Kidney (tissue), 13 donors: ENCODE measurements at regions not wholly inside any gene's neighbourhood (a gene's known extent, or its start where the extent isn't known, plus 50 kb on each side); places are given as distances from the start of the nearest gene placed in this dataset.
A peak's percentile ranks its signal among the peaks of the same experiment; 100 is the strongest.

Source experiments
- DNase-seq, 5 donors: peaks; one replicate each; pipeline ENCODE4 v3.0.0-alpha.2; 2013 to 2020
- FAIRE-seq: peaks from 2 replicates; lab custom pipeline; 2012; peaks lifted over from hg19 to GRCh38; lab: Jason Lieb, UNC
- H3K27ac ChIP-seq, 2 donors: one replicate each; pipeline ENCODE4 v1.7.0; 2013; ENCODE audit warnings: low read depth in 2 of 2, low read length in 2 of 2, inconsistent platforms in 1 of 2
- H3K27me3 ChIP-seq: one replicate; pipeline ENCODE4 v1.7.1; 2013; ENCODE audit warnings: low read length, inconsistent platforms; ENCODE audit not compliant: control insufficient read depth, insufficient read depth
- H3K36me3 ChIP-seq, 3 donors: one replicate each; pipeline versions ENCODE4 v1.7.0 to v1.7.1; 2013; ENCODE audit warnings: low read length in 3 of 3, control low read depth in 1 of 3, inconsistent platforms in 1 of 3; ENCODE audit not compliant: insufficient read depth in 3 of 3, control insufficient read depth in 2 of 3
- H3K4me1 ChIP-seq, 3 donors: one replicate each; pipeline versions ENCODE4 v1.7.0 to v1.7.1; 2013; ENCODE audit warnings: low read length in 3 of 3, inconsistent platforms in 1 of 3, low read depth in 1 of 3; ENCODE audit not compliant: control insufficient read depth in 2 of 3, insufficient read depth in 2 of 3
- H3K4me3 ChIP-seq, 3 donors: one replicate each; pipeline versions ENCODE4 v1.7.0 to v1.8.1; 2013; ENCODE audit warnings: low read length in 3 of 3, control low read depth in 1 of 3, inconsistent platforms in 1 of 3
- H3K9ac ChIP-seq, 3 donors: one replicate each; pipeline versions ENCODE4 v1.7.0 to v1.7.1; 2013; ENCODE audit warnings: low read length in 3 of 3, control low read depth in 1 of 3, inconsistent platforms in 1 of 3
- H3K9me3 ChIP-seq, 3 donors: one replicate each; pipeline versions ENCODE4 v1.7.0 to v1.7.1; 2013; ENCODE audit warnings: low read length in 3 of 3, control low read depth in 1 of 3, inconsistent platforms in 1 of 3; ENCODE audit not compliant: control insufficient read depth in 2 of 3, insufficient read depth in 1 of 3
- CTCF ChIP-seq: IDR thresholded peaks from 3 replicates; pipeline ENCODE4 v1.5.1; 2012; ENCODE audit warnings: mild to moderate bottlenecking, moderate library complexity, borderline replicate concordance; ENCODE audit not compliant: insufficient read depth; ENCODE audit errors: extremely low read depth
- intact Hi-C: fragments of 100-400 bp; cut with DNase I; formaldehyde crosslinking; loops from one replicate; pipeline ENCODE4 v1.11.1; 2022
- donor health status: control.
- donor health status: control.
- donor health status: control.
- donor health status: control.
- donor health status: control.
- donor health status: DM: yes; HTN: yes; CAD: no.
- donor health status: Normal renal cell carcinoma (clear cell type).

- FAIRE-seq, result no peak
- no peaks in the 10 kb centered on the region for H3K9me3 ChIP-seq
- no peaks in the 10 kb centered on the region for H3K36me3 ChIP-seq
- no peak overlapping the region for H3K27ac ChIP-seq
- H3K4me3 ChIP-seq, result no peak overlapping the region
- no peak overlapping the region for H3K9ac ChIP-seq
- DNase-seq, result no peak
- no peak for TF ChIP-seq CTCF
- intact Hi-C loops, result no loop called here
- peaks cover 16% of the 10 kb centered on the region for H3K27me3 ChIP-seq
- H3K4me1 ChIP-seq, result no peaks in the 10 kb centered on the region
These were observed 198.7 kb upstream of the CEP162 start for GRCh38 chr6:84425971-84426705.

GRCh38 chr6:84424956-84425355 is 197.5 kb upstream of the CEP162 start:
- H3K27ac ChIP-seq, result no peak overlapping the region

GRCh38 chr6:84422380-84422968 is 195.0 kb upstream of the CEP162 start:
- no peak overlapping the region for H3K9ac ChIP-seq
- TF ChIP-seq CTCF, result peak; percentile 47
- H3K4me1 ChIP-seq, result no peaks in the 10 kb centered on the region
- H3K27me3 ChIP-seq, result peaks cover 16% of the 10 kb centered on the region
- peak; percentile 66 to 80 (median 70) for DNase-seq
- intact Hi-C loops, result no loop called here
- no peak overlapping the region for H3K27ac ChIP-seq
- H3K36me3 ChIP-seq, result no peaks in the 10 kb centered on the region
- H3K4me3 ChIP-seq, result peak overlapping the region in 1 of 3 donors; percentile 16
- H3K9me3 ChIP-seq, result no peaks in the 10 kb centered on the region
- FAIRE-seq, result no peak

More at GRCh38 chr6:84424956-84425355, 197.5 kb upstream of the CEP162 start:
- Histone ChIP-seq H3K9me3 (no peaks in the 10 kb centered on the region), H3K4me3 (no peak overlapping the region), H3K36me3 (no peaks in the 10 kb centered on the region), H3K27me3 (peaks cover 16% of the 10 kb centered on the region), H3K4me1 (no peaks in the 10 kb centered on the region), H3K9ac (no peak overlapping the region)
- TF ChIP-seq CTCF, result no peak
- intact Hi-C loops, result no loop called here
- DNase-seq (no peak), FAIRE-seq (no peak)
